ENCODE measurements at regions not wholly inside any gene's neighbourhood (a gene's known extent, or its start where the extent isn't known, plus 50 kb on each side); places are given as distances from the start of the nearest gene placed in this dataset.

GRCh38 chr18:45328811-45329210 lies 286.5 kb upstream of the SLC14A2 start:
- no peak for TF ChIP-seq CTCF (conservative IDR thresholded peaks at IDR 0.05; ENCODE audit: low read length)
- no peak for TF ChIP-seq EZH2phosphoT487 (IDR thresholded peaks at IDR 0.05; ENCODE audit: borderline replicate concordance, low read depth, low read length)
